Dermis blood vessel endothelial cell (primary cell): ENCODE measurements at regions not wholly inside any gene's neighbourhood (a gene's known extent, or its start where the extent isn't known, plus 50 kb on each side); places are given as distances from the start of the nearest gene placed in this dataset.

ENCODE experiments used
- DNase-seq: peaks from one replicate; pipeline ENCODE4 v3.0.0; 2010

GRCh38 chr3:127339928-127340861 is 52.3 kb upstream of the PRR20G start:
- DNase-seq = no peak

GRCh38 chr3:127339016-127339415 is 51.2 kb upstream of the PRR20G start:
- no peak for DNase-seq

- DNase-seq = no peak
These were observed 50.2 kb upstream of the PRR20G start for GRCh38 chr3:127337911-127338531.
